ENCODE measurements at regions not wholly inside any gene's neighbourhood (a gene's known extent, or its start where the extent isn't known, plus 50 kb on each side); places are given as distances from the start of the nearest gene placed in this dataset.

GRCh38 chr2:120612471-120612870 is 123.2 kb upstream of the GLI2 start:
- DNase-seq (ENCODE audit: low spot score), result no peak
- no peaks in the 10 kb centered on the region for H3K36me3 Mint-ChIP-seq (ENCODE audit: low read depth)
- H3K27me3 Mint-ChIP-seq (ENCODE audit: insufficient read depth), result no peaks in the 10 kb centered on the region
- H3K9me3 Mint-ChIP-seq, result no peaks in the 10 kb centered on the region
- no peaks in the 10 kb centered on the region for H3K4me1 Mint-ChIP-seq (ENCODE audit: low read depth)
- intact Hi-C loops (cut with micrococcal nuclease), result no loop called here
- H3K4me3 Mint-ChIP-seq, result no peak overlapping the region
- H3K27ac Mint-ChIP-seq, result no peak overlapping the region

- no peaks in the 10 kb centered on the region for H3K4me1 Mint-ChIP-seq (ENCODE audit: low read depth)
- DNase-seq (ENCODE audit: low spot score), result no peak
- intact Hi-C loops (cut with micrococcal nuclease), result no loop called here
- no peaks in the 10 kb centered on the region for H3K9me3 Mint-ChIP-seq
- no peaks in the 10 kb centered on the region for H3K27me3 Mint-ChIP-seq (ENCODE audit: insufficient read depth)
- H3K4me3 Mint-ChIP-seq, result no peak overlapping the region
- no peaks in the 10 kb centered on the region for H3K36me3 Mint-ChIP-seq (ENCODE audit: low read depth)
- no peak overlapping the region for H3K27ac Mint-ChIP-seq
These were observed 122.7 kb upstream of the GLI2 start for GRCh38 chr2:120612931-120613330.

- intact Hi-C loops (cut with micrococcal nuclease), result no loop called here
- DNase-seq (ENCODE audit: low spot score), result no peak
- no peaks in the 10 kb centered on the region for H3K36me3 Mint-ChIP-seq (ENCODE audit: low read depth)
These were observed 121.7 kb upstream of the GLI2 start for GRCh38 chr2:120613742-120614571.

GRCh38 chr2:120614901-120615300 is 120.8 kb upstream of the GLI2 start:
- no peaks in the 10 kb centered on the region for H3K9me3 Mint-ChIP-seq
- H3K4me1 Mint-ChIP-seq (ENCODE audit: low read depth), result no peaks in the 10 kb centered on the region
- no peak overlapping the region for H3K4me3 Mint-ChIP-seq
- H3K27me3 Mint-ChIP-seq (ENCODE audit: insufficient read depth), result no peaks in the 10 kb centered on the region
- H3K36me3 Mint-ChIP-seq (ENCODE audit: low read depth), result no peaks in the 10 kb centered on the region
- no peak overlapping the region for H3K27ac Mint-ChIP-seq
- no peak for DNase-seq (ENCODE audit: low spot score)
- intact Hi-C loops (cut with micrococcal nuclease), result no loop called here

More at GRCh38 chr2:120613742-120614571, 121.7 kb upstream of the GLI2 start:
- no peaks in the 10 kb centered on the region for H3K27me3 Mint-ChIP-seq (ENCODE audit: insufficient read depth)
- H3K4me1 Mint-ChIP-seq (ENCODE audit: low read depth), result no peaks in the 10 kb centered on the region
- no peak overlapping the region for H3K4me3 Mint-ChIP-seq
- no peak overlapping the region for H3K27ac Mint-ChIP-seq
- no peaks in the 10 kb centered on the region for H3K9me3 Mint-ChIP-seq

GRCh38 chr2:120616261-120616660 is 119.4 kb upstream of the GLI2 start:
- Mint-ChIP-seq H3K27me3 (ENCODE audit: insufficient read depth) (no peaks in the 10 kb centered on the region), H3K4me1 (ENCODE audit: low read depth) (no peaks in the 10 kb centered on the region), H3K4me3 (no peak overlapping the region), H3K36me3 (ENCODE audit: low read depth) (no peaks in the 10 kb centered on the region), H3K9me3 (no peaks in the 10 kb centered on the region), H3K27ac (no peak overlapping the region)
- intact Hi-C loops (cut with micrococcal nuclease), result no loop called here
- no peak for DNase-seq (ENCODE audit: low spot score)

GRCh38 chr2:120617055-120617454 is 118.6 kb upstream of the GLI2 start:
- H3K36me3 Mint-ChIP-seq (ENCODE audit: low read depth), result no peaks in the 10 kb centered on the region
- no peak overlapping the region for H3K27ac Mint-ChIP-seq
- no peak overlapping the region for H3K4me3 Mint-ChIP-seq
- H3K27me3 Mint-ChIP-seq (ENCODE audit: insufficient read depth), result no peaks in the 10 kb centered on the region
- no peaks in the 10 kb centered on the region for H3K9me3 Mint-ChIP-seq
- no peaks in the 10 kb centered on the region for H3K4me1 Mint-ChIP-seq (ENCODE audit: low read depth)
- intact Hi-C loops (cut with micrococcal nuclease), result no loop called here
- no peak for DNase-seq (ENCODE audit: low spot score)

GRCh38 chr2:120618830-120619229 is 116.8 kb upstream of the GLI2 start:
- H3K9me3 Mint-ChIP-seq, result no peaks in the 10 kb centered on the region
- H3K4me3 Mint-ChIP-seq, result no peak overlapping the region
- no peaks in the 10 kb centered on the region for H3K36me3 Mint-ChIP-seq (ENCODE audit: low read depth)
- intact Hi-C loops (cut with micrococcal nuclease), result no loop called here
- no peak for DNase-seq (ENCODE audit: low spot score)
- no peak overlapping the region for H3K27ac Mint-ChIP-seq
- H3K4me1 Mint-ChIP-seq (ENCODE audit: low read depth), result no peaks in the 10 kb centered on the region
- no peaks in the 10 kb centered on the region for H3K27me3 Mint-ChIP-seq (ENCODE audit: insufficient read depth)

- no peak for DNase-seq (ENCODE audit: low spot score)
- Mint-ChIP-seq H3K4me3 (no peak overlapping the region), H3K9me3 (no peaks in the 10 kb centered on the region), H3K36me3 (ENCODE audit: low read depth) (no peaks in the 10 kb centered on the region), H3K4me1 (ENCODE audit: low read depth) (no peaks in the 10 kb centered on the region), H3K27ac (no peak overlapping the region), H3K27me3 (ENCODE audit: insufficient read depth) (no peaks in the 10 kb centered on the region)
- intact Hi-C loops (cut with micrococcal nuclease), result no loop called here
These were observed 116.1 kb upstream of the GLI2 start for GRCh38 chr2:120619579-120619978.

- no peaks in the 10 kb centered on the region for H3K36me3 Mint-ChIP-seq (ENCODE audit: low read depth)
- no peak overlapping the region for H3K27ac Mint-ChIP-seq
- DNase-seq (ENCODE audit: low spot score), result no peak
- no peaks in the 10 kb centered on the region for H3K4me1 Mint-ChIP-seq (ENCODE audit: low read depth)
- H3K9me3 Mint-ChIP-seq, result no peaks in the 10 kb centered on the region
- no peaks in the 10 kb centered on the region for H3K27me3 Mint-ChIP-seq (ENCODE audit: insufficient read depth)
- intact Hi-C loops (cut with micrococcal nuclease), result no loop called here
- no peak overlapping the region for H3K4me3 Mint-ChIP-seq
These were observed 115.5 kb upstream of the GLI2 start for GRCh38 chr2:120620025-120620793.

GRCh38 chr2:120622159-120622869 is 113.4 kb upstream of the GLI2 start:
- Mint-ChIP-seq H3K4me3 (no peak overlapping the region), H3K27me3 (ENCODE audit: insufficient read depth) (peaks cover 2% of the 10 kb centered on the region), H3K4me1 (ENCODE audit: low read depth) (no peaks in the 10 kb centered on the region), H3K36me3 (ENCODE audit: low read depth) (no peaks in the 10 kb centered on the region), H3K27ac (no peak overlapping the region), H3K9me3 (no peaks in the 10 kb centered on the region)
- intact Hi-C loops (cut with micrococcal nuclease), result no loop called here
- no peak for DNase-seq (ENCODE audit: low spot score)

GRCh38 chr2:120622886-120623753 is 112.5 kb upstream of the GLI2 start:
- no peak overlapping the region for H3K4me3 Mint-ChIP-seq
- H3K4me1 Mint-ChIP-seq (ENCODE audit: low read depth), result no peaks in the 10 kb centered on the region
- H3K27ac Mint-ChIP-seq, result no peak overlapping the region
- DNase-seq (ENCODE audit: low spot score), result no peak
- H3K36me3 Mint-ChIP-seq (ENCODE audit: low read depth), result no peaks in the 10 kb centered on the region
- H3K9me3 Mint-ChIP-seq, result no peaks in the 10 kb centered on the region
- peaks cover 2% of the 10 kb centered on the region for H3K27me3 Mint-ChIP-seq (ENCODE audit: insufficient read depth)
- intact Hi-C loops (cut with micrococcal nuclease), result no loop called here

- Mint-ChIP-seq H3K9me3 (no peaks in the 10 kb centered on the region), H3K27me3 (ENCODE audit: insufficient read depth) (peaks cover 2% of the 10 kb centered on the region), H3K27ac (no peak overlapping the region), H3K4me3 (no peak overlapping the region), H3K4me1 (ENCODE audit: low read depth) (no peaks in the 10 kb centered on the region), H3K36me3 (ENCODE audit: low read depth) (no peaks in the 10 kb centered on the region)
- no peak for DNase-seq (ENCODE audit: low spot score)
- intact Hi-C loops (cut with micrococcal nuclease), result no loop called here
These were observed 111.5 kb upstream of the GLI2 start for GRCh38 chr2:120624061-120624737.
